Endothelial cell of umbilical vein (primary cell): ENCODE measurements at regions not wholly inside any gene's neighbourhood (a gene's known extent, or its start where the extent isn't known, plus 50 kb on each side); places are given as distances from the start of the nearest gene placed in this dataset.

Experiments
- BruUV-seq: library from RNA; stranded (reverse); fragments of 400-500 nt; replicated peaks from 2 replicates; lab custom pipeline; 2021; lab: Mats Ljungman, UMichigan
- CTCF ChIA-PET: fragments of 300-600, 350-600 bp; sonication (Branson Sonifier 250); formaldehyde crosslinking; loops from one replicate; lab custom pipeline; 2021; ENCODE audit warnings: antibody characterized with exemption, inconsistent platforms; lab: Charles Lee
- POLR2A ChIA-PET: fragments of 300-600, 350-600 bp; sonication (Branson Sonifier 250); formaldehyde crosslinking; loops from one replicate; lab custom pipeline; 2021; ENCODE audit warnings: antibody characterized with exemption, inconsistent platforms; lab: Charles Lee
- DNase-seq: peaks from one replicate; pipeline ENCODE4 v3.0.0-alpha.2; 2011; ENCODE audit warnings: low read depth, low spot score
- FAIRE-seq: peaks from 2 replicates; lab custom pipeline; 2011; peaks lifted over from hg19 to GRCh38; lab: Jason Lieb, UNC
- H2AFZ ChIP-seq: 2 replicates; pipeline ENCODE4 v1.6.0; 2012; ENCODE audit warnings: low read depth, low read length, control low read depth, inconsistent platforms
- H3K27ac ChIP-seq: 2 replicates; pipeline ENCODE4 v1.5.1; 2011; ENCODE audit warnings: low read depth, mild to moderate bottlenecking, control low read depth, low read length, moderate library complexity; ENCODE audit not compliant: insufficient read depth
- H3K27me3 ChIP-seq, 2 experiments: 2 replicates each; pipeline versions ENCODE4 v1.6.0 to v1.6.1; 2011; ENCODE audit warnings: low read length in 2 of 2, mixed read lengths in 1 of 2; ENCODE audit not compliant: control insufficient read depth in 2 of 2, insufficient read depth in 2 of 2
- H3K36me3 ChIP-seq, 2 experiments: 2 replicates in 1 of 2; 3 replicates in 1 of 2; pipeline ENCODE4 v1.5.1; 2011; ENCODE audit warnings: low read length in 2 of 2, mild to moderate bottlenecking in 1 of 2, moderate library complexity in 1 of 2; ENCODE audit not compliant: control insufficient read depth in 2 of 2, insufficient read depth in 2 of 2; ENCODE audit errors: extremely low read depth in 1 of 2
- H3K4me1 ChIP-seq: 3 replicates; pipeline ENCODE4 v1.5.1; 2011; ENCODE audit warnings: mild to moderate bottlenecking, low read length; ENCODE audit not compliant: control insufficient read depth, insufficient read depth; ENCODE audit errors: extremely low read depth
- H3K4me2 ChIP-seq: 2 replicates; pipeline ENCODE4 v1.6.1; 2011; ENCODE audit warnings: low read length, control low read depth, mixed read lengths; ENCODE audit not compliant: insufficient read depth
- H3K4me3 ChIP-seq, 3 experiments: fragments of 200-600 bp in 1 of 3; sonication (generic), shearing (Covaris generic) in 1 of 3; replicated peaks in 1 of 3; 2 replicates each; pipeline ENCODE4 v1.5.1; 2011 to 2016; ENCODE audit warnings: control low read depth in 3 of 3, low read length in 3 of 3, mild to moderate bottlenecking in 2 of 3, inconsistent platforms in 1 of 3, low read depth in 1 of 3, moderate library complexity in 1 of 3; ENCODE audit not compliant: insufficient read depth in 1 of 3
- H3K79me2 ChIP-seq: 2 replicates; pipeline ENCODE4 v1.6.0; 2012; ENCODE audit warnings: low read length, inconsistent platforms; ENCODE audit not compliant: control insufficient read depth, insufficient read depth
- H3K9ac ChIP-seq: replicated peaks from 2 replicates; pipeline ENCODE3; 2011; ENCODE audit warnings: low read length, control low read depth; ENCODE audit not compliant: insufficient read depth; ENCODE audit errors: extremely low read depth
- H3K9me1 ChIP-seq: replicated peaks from 3 replicates; pipeline ENCODE4 v1.6.0; 2011; ENCODE audit warnings: mild to moderate bottlenecking, low read length; ENCODE audit not compliant: control insufficient read depth, insufficient read depth; ENCODE audit errors: extremely low read depth
- H3K9me3 ChIP-seq: replicated peaks from 2 replicates; pipeline ENCODE4 v1.5.1; 2012; ENCODE audit warnings: low read length, inconsistent platforms; ENCODE audit not compliant: control insufficient read depth, insufficient read depth
- H4K20me1 ChIP-seq: replicated peaks from 2 replicates; pipeline ENCODE3; 2011; ENCODE audit warnings: mild to moderate bottlenecking, low read length; ENCODE audit not compliant: control insufficient read depth, insufficient read depth; ENCODE audit errors: extremely low read depth
- EZH2 ChIP-seq: IDR thresholded peaks from 2 replicates; pipeline ENCODE4 v1.6.1; 2012; ENCODE audit warnings: borderline replicate concordance, low read depth, mild to moderate bottlenecking, moderate library complexity, low read length, inconsistent platforms; ENCODE audit not compliant: severe bottlenecking
- FOS ChIP-seq: IDR thresholded peaks from 2 replicates; pipeline ENCODE4 v1.6.1; 2011; ENCODE audit warnings: mild to moderate bottlenecking, low read length, moderate library complexity, borderline replicate concordance; ENCODE audit not compliant: insufficient read depth
- GATA2 ChIP-seq: IDR thresholded peaks from 2 replicates; pipeline ENCODE4 v1.7.0; 2011; ENCODE audit warnings: low read depth, mild to moderate bottlenecking, moderate library complexity, mixed read lengths, low read length; ENCODE audit not compliant: insufficient read length, insufficient read depth
- JUN ChIP-seq: IDR thresholded peaks from 2 replicates; pipeline ENCODE4 v1.6.1; 2011; ENCODE audit warnings: borderline replicate concordance, low read depth; ENCODE audit not compliant: insufficient read length, insufficient read depth
- MYC ChIP-seq: IDR thresholded peaks from one replicate; pipeline ENCODE4 v1.6.1; 2011; ENCODE audit warnings: mild to moderate bottlenecking, low read depth, low read length
- POLR2A ChIP-seq: IDR thresholded peaks from 2 replicates; pipeline ENCODE4 v1.6.1; 2012; ENCODE audit warnings: low read depth, mild to moderate bottlenecking, control low read depth, low read length
- POLR2AphosphoS5 ChIP-seq: IDR thresholded peaks from 2 replicates; pipeline ENCODE4 v1.6.1; 2012; ENCODE audit warnings: low read depth, mild to moderate bottlenecking, control low read depth, low read length, moderate library complexity; ENCODE audit not compliant: insufficient read depth
- dilution Hi-C: fragments of 300-500 bp; cut with MboI; formaldehyde crosslinking; loops from one replicate; pipeline ENCODE4 v1.15.0; 2019; ENCODE audit warnings: low sequenced_read_pairs; ENCODE audit not compliant: extremely low pct_ligation_motif_present
- intact Hi-C: fragments of 100-400 bp; cut with micrococcal nuclease; formaldehyde crosslinking; loops from one replicate; pipeline ENCODE4 v1.10.0; 2022
- TF ChIP-seq, protein P1 (sequence below), 2 donors: IDR thresholded peaks; 1 replicate in 1 of 2; 2 replicates in 1 of 2; pipeline ENCODE4 v1.5.1; 2011; ENCODE audit warnings: low read length in 2 of 2, mild to moderate bottlenecking in 2 of 2, moderate library complexity in 2 of 2, control low read depth in 1 of 2, inconsistent platforms in 1 of 2, low read depth in 1 of 2; ENCODE audit not compliant: insufficient read depth in 1 of 2; ENCODE audit errors: extremely low read depth in 1 of 2
- TF ChIP-seq, protein P2 (sequence below): IDR thresholded peaks from 2 replicates; pipeline ENCODE4 v1.6.1; 2011; ENCODE audit not compliant: insufficient read depth, insufficient read length

DNA sequence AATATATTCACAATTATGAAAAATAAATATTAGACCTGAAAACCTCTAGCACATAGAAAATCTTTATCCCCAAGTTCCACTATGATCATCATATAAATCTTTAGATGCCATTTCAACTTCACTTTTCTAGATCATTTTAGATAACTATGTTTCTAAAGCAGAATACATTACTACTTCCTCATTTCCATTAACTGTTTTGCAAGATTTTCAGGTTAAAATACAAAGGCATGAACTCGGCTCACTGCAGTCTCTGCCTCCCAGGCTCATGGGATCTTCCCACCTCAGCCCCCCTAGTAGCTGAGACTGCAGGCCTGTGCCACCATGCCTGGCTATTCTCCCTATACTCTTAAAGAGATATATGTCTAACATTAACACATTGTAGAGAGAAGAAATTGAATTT, 1365.9 kb upstream of the AGA start:
- Histone ChIP-seq H4K20me1 (no peaks in the 10 kb centered on the region), H3K4me2 (no peak overlapping the region), H3K4me1 (no peaks in the 10 kb centered on the region), H3K27ac (no peak overlapping the region), H3K27me3 (no peaks in the 10 kb centered on the region), H3K36me3 (no peaks in the 10 kb centered on the region), H3K4me3 (no peak overlapping the region), H3K9me1 (no peaks in the 10 kb centered on the region), H3K9ac (no peak overlapping the region), H2AFZ (no peak overlapping the region), H3K79me2 (no peaks in the 10 kb centered on the region), H3K9me3 (peaks cover 2% of the 10 kb centered on the region)
- intact Hi-C loops (no loop called here), dilution Hi-C loops (no loop called here)
- ChIA-PET CTCF (no interaction called here), POLR2A (no interaction called here)
- TF ChIP-seq POLR2A (no peak), MYC (no peak), JUN (no peak), FOS (no peak), POLR2AphosphoS5 (no peak), EZH2 (no peak), GATA2 (no peak)
- TF ChIP-seq, protein P1, sequence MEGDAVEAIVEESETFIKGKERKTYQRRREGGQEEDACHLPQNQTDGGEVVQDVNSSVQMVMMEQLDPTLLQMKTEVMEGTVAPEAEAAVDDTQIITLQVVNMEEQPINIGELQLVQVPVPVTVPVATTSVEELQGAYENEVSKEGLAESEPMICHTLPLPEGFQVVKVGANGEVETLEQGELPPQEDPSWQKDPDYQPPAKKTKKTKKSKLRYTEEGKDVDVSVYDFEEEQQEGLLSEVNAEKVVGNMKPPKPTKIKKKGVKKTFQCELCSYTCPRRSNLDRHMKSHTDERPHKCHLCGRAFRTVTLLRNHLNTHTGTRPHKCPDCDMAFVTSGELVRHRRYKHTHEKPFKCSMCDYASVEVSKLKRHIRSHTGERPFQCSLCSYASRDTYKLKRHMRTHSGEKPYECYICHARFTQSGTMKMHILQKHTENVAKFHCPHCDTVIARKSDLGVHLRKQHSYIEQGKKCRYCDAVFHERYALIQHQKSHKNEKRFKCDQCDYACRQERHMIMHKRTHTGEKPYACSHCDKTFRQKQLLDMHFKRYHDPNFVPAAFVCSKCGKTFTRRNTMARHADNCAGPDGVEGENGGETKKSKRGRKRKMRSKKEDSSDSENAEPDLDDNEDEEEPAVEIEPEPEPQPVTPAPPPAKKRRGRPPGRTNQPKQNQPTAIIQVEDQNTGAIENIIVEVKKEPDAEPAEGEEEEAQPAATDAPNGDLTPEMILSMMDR (IDR thresholded peaks at IDR 0.05; ENCODE audit: extremely low read depth in 1 of 2, insufficient read depth in 1 of 2, low read depth in 1 of 2, low read length in 2 of 2): no peak
- TF ChIP-seq, protein P2, sequence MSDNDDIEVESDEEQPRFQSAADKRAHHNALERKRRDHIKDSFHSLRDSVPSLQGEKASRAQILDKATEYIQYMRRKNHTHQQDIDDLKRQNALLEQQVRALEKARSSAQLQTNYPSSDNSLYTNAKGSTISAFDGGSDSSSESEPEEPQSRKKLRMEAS: no peak
- FAIRE-seq (no peak), DNase-seq (no peak)
- no TSS peak for BruUV-seq
